Panc1 (cell line): ENCODE measurements at regions not wholly inside any gene's neighbourhood (a gene's known extent, or its start where the extent isn't known, plus 50 kb on each side); places are given as distances from the start of the nearest gene placed in this dataset.

Source experiments
- ATAC-seq: fragments of 200-7000 bp; cut with Tn5 transposase; 2 replicates; pipeline ENCODE4 v1.9.1; 2020; ENCODE audit warnings: mild to moderate bottlenecking, moderate library complexity
- BruUV-seq: library from RNA; stranded (reverse); fragments of 400-500 nt; replicated peaks from 2 replicates; lab custom pipeline; 2021; lab: Mats Ljungman, UMichigan
- CTCF ChIA-PET: fragments of 300-600 bp; sonication (Branson Sonifier 250); formaldehyde crosslinking; loops from one replicate; lab custom pipeline; 2022; ENCODE audit warnings: antibody characterized with exemption; lab: Charles Lee
- POLR2A ChIA-PET: fragments of 300-600 bp; sonication (Branson Sonifier 250); formaldehyde crosslinking; loops from one replicate; lab custom pipeline; 2022; ENCODE audit warnings: antibody characterized with exemption; lab: Charles Lee
- DNase-seq: peaks from one replicate; pipeline ENCODE4 v3.0.0-alpha.2; 2010; ENCODE audit warnings: low read depth, low spot score
- H3K27ac ChIP-seq: 2 replicates; pipeline ENCODE4 v1.5.1; 2011; ENCODE audit warnings: mild to moderate bottlenecking, low read length, inconsistent platforms
- H3K27me3 ChIP-seq: fragments of 200-500 bp; sonication (Bioruptor generic); 2 replicates; pipeline ENCODE4 v1.6.0; 2014; ENCODE audit warnings: low read length, inconsistent platforms; ENCODE audit not compliant: control insufficient read depth, insufficient read depth
- H3K36me3 ChIP-seq: fragments of 200-500 bp; sonication (Bioruptor generic); 2 replicates; pipeline ENCODE4 v1.5.1; 2014; ENCODE audit warnings: inconsistent platforms, mild to moderate bottlenecking, low read length, moderate library complexity; ENCODE audit not compliant: control insufficient read depth, insufficient read depth
- H3K4me1 ChIP-seq: 2 replicates; pipeline ENCODE4 v1.5.1; 2011; ENCODE audit warnings: inconsistent platforms, mild to moderate bottlenecking, low read length, moderate library complexity; ENCODE audit not compliant: control insufficient read depth, insufficient read depth
- H3K4me3 ChIP-seq, 2 experiments: 2 replicates each; pipeline ENCODE4 v1.5.1; 2011 to 2012; ENCODE audit warnings: low read depth in 2 of 2, low read length in 2 of 2, mild to moderate bottlenecking in 2 of 2, inconsistent platforms in 1 of 2, moderate library complexity in 1 of 2
- H3K9me3 ChIP-seq: fragments of 200-500 bp; sonication (Bioruptor generic); 2 replicates; pipeline ENCODE4 v1.5.1; 2014; ENCODE audit warnings: low read depth, mild to moderate bottlenecking, inconsistent platforms, low read length, moderate library complexity; ENCODE audit not compliant: control insufficient read depth, insufficient read depth
- CTCF ChIP-seq: fragments of 450-650 bp; IDR thresholded peaks from 2 replicates; pipeline ENCODE4 v1.5.1; 2017; ENCODE audit warnings: mild to moderate bottlenecking
- POLR2AphosphoS5 ChIP-seq: IDR thresholded peaks from 2 replicates; pipeline ENCODE4 v1.6.1; 2012; ENCODE audit warnings: mild to moderate bottlenecking, low read depth, low read length, moderate library complexity
- REST ChIP-seq, 2 experiments: IDR thresholded peaks; 2 replicates each; pipeline ENCODE4 v1.6.1; 2011 to 2012; ENCODE audit warnings: low read depth in 2 of 2, control low read depth in 1 of 2, low read length in 1 of 2, mild to moderate bottlenecking in 1 of 2, moderate library complexity in 1 of 2; ENCODE audit not compliant: insufficient read depth in 1 of 2
- SIN3A ChIP-seq: IDR thresholded peaks from 2 replicates; pipeline ENCODE4 v1.6.1; 2012; ENCODE audit warnings: low read depth, mild to moderate bottlenecking, low read length, moderate library complexity, borderline replicate concordance; ENCODE audit not compliant: insufficient read depth
- TCF7L2 ChIP-seq: IDR thresholded peaks from 2 replicates; pipeline ENCODE4 v1.6.1; 2011; ENCODE audit warnings: mild to moderate bottlenecking, low read depth, low read length, inconsistent platforms
- in situ Hi-C: cut with HindIII; loops from 2 replicates; pipeline ENCODE4 v1.10.0; 2016; ENCODE audit warnings: low sequenced_read_pairs, low pct_unique_long_range_greater_than_20kb
- intact Hi-C: fragments of 100-400 bp; cut with micrococcal nuclease; formaldehyde crosslinking; loops from one replicate; pipeline ENCODE4 v1.10.0; 2022; ENCODE audit not compliant: unreplicated experiment

- ATAC-seq = no peak
- DNase-seq = no peak
- no peaks in the 10 kb centered on the region for H3K4me1 ChIP-seq
- H3K27ac ChIP-seq = no peak overlapping the region
- H3K36me3 ChIP-seq = no peaks in the 10 kb centered on the region
- no TSS peak for BruUV-seq
- in situ Hi-C loops = no loop called here
- intact Hi-C loops = no loop called here
- TF ChIP-seq SIN3A (no peak), REST (IDR thresholded peaks at IDR 0.05; ENCODE audit: insufficient read depth in 1 of 2, low read depth in 2 of 2, low read length in 1 of 2) (no peak)
- ChIA-PET CTCF (no interaction called here), POLR2A (no interaction called here)
- H3K9me3 ChIP-seq = no peaks in the 10 kb centered on the region
- H3K27me3 ChIP-seq = no peaks in the 10 kb centered on the region
- no peak overlapping the region for H3K4me3 ChIP-seq
These were observed 391.8 kb upstream of the PRICKLE1 start for GRCh38 chr12:42981379-42981778.

- BruUV-seq = no TSS peak
- ChIA-PET CTCF (no interaction called here), POLR2A (no interaction called here)
- H3K4me1 ChIP-seq = no peaks in the 10 kb centered on the region
- H3K36me3 ChIP-seq = no peaks in the 10 kb centered on the region
- no peak overlapping the region for H3K27ac ChIP-seq
- H3K9me3 ChIP-seq = no peaks in the 10 kb centered on the region
- intact Hi-C loops (no loop called here), in situ Hi-C loops (no loop called here)
- H3K27me3 ChIP-seq = no peaks in the 10 kb centered on the region
- TF ChIP-seq SIN3A (no peak), TCF7L2 (no peak), POLR2AphosphoS5 (no peak), CTCF (no peak), REST (IDR thresholded peaks at IDR 0.05; ENCODE audit: insufficient read depth in 1 of 2, low read depth in 2 of 2, low read length in 1 of 2) (no peak)
- ATAC-seq (no peak), DNase-seq (no peak)
- H3K4me3 ChIP-seq = no peak overlapping the region
These were observed 390.9 kb upstream of the PRICKLE1 start for GRCh38 chr12:42980441-42980840.
